GM19467 (cell line): ENCODE measurements at regions not wholly inside any gene's neighbourhood (a gene's known extent, or its start where the extent isn't known, plus 50 kb on each side); places are given as distances from the start of the nearest gene placed in this dataset.
"Not testable (repeated sequence)": the region's sequence is repeated elsewhere in the genome, so short reads cannot be mapped to it uniquely, and the experiment has no call there.

ENCODE experiments used
- ATAC-seq: cut with Tn5 transposase; IDR thresholded peaks from one replicate; pipeline ENCODE4 v1.9.1; 2021; ENCODE audit warnings: mild to moderate bottlenecking, moderate library complexity; ENCODE audit not compliant: unreplicated experiment

DNA sequence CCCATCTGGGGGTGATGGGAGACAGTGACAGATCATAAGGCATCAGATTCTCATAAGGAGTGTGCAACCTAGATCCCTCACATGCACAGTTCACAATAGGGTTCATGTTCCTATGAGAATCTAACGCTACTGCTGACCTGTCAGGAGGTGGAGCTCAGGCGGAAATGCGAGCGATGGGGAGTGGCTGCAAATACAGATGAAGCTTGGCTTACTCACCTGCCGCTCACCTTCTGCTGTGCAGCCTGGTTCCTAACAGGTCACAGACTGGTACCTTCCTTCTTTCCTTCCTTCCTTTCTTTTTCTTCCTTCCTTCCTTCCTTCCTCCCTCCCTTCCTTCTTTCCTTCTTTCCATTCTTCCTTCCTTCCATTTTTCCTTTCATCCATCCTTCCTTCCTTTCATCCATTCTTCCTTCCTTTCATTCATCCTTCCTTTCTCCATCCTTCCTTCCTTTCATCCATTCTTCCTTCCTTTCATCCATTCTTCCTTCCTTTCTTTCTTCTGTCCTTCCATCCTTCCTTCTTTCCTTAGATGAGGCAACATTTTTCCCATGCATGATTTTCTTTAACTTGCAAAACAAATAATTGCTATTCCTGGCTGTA, 370.0 kb upstream of the AUTS2 start:
- ATAC-seq = no peak

DNA sequence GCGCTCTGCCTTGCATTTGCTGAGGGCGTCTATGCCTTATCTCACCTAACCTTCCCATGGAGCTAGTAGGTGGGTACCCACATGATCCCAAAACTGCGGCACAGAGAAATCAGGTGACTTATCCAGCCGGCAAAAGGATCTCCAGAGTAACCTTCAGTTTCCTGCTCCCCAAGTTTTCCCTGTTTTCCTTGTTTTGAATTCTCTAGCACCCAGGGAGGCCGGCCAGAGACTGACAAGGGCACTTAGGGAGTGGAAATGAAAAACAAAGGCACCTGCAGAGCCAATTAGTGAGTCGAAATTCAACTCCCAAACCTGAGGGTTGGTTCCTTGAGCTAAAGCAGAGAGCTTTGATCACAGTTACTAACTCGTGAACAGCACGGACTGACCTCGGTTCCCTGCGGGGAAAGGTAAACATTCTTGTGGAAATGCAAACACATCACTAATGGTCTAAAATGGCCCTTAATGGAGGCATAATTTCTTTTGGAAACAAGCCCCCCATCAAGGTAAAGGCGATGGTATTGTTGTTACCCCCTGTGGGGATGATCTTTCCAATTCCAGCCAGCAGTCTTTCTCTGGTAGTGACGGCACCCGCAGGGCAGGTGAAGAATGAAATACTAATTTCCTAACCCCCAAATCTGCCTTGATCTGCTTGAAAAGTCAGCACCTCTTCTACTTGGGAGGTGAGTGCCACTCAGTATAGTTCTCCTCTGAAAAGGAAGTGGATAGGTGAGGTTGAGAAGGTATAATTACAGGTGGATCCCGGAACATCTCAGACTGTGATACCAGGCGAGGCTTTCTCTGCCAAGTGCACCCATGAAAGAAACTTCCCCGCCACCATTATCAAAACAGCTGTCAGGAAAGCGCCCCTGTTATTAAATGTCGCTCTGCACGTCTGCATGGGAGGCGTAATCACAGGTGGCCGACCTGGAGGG, 365.6 kb upstream of the AUTS2 start:
- ATAC-seq = no peak

DNA sequence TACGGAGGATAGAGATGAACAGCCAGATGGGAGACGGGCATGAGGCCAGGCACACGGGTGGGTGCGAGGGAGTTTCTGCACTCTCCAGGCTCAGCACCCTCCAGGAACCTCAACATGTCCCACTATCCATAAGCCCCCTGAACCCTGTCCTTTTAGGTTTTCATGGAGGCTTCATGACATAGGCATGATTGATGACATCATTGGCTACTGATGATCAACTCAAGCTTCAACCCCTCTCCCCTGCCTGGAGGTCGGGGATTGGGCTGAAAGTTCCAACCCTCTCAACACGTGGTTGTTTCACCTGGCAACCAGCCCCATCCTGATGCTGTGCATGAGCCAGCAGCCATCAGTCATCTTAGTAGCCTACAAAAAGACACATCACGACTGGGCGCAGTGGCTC, 360.7 kb upstream of the AUTS2 start:
- no peak for ATAC-seq

DNA sequence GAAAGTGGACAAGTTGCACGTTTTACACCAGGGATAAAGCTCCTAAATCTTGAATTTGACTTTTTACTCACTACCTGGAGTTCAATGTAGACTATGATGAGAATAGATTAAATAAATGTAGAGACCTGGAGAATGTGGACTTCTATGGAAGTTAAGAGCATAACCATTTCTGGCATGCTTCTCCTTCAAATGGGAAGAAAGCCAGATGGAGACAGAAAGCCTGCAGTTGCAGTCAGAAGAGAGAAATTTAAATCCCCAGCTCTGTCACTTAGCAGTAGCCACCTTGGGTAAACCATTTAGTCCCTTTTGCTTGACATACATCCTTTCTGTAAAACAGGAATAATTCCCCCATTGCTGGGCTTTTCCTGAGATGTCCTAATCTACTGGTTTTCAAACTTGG, 355.3 kb upstream of the AUTS2 start:
- no peak for ATAC-seq

DNA sequence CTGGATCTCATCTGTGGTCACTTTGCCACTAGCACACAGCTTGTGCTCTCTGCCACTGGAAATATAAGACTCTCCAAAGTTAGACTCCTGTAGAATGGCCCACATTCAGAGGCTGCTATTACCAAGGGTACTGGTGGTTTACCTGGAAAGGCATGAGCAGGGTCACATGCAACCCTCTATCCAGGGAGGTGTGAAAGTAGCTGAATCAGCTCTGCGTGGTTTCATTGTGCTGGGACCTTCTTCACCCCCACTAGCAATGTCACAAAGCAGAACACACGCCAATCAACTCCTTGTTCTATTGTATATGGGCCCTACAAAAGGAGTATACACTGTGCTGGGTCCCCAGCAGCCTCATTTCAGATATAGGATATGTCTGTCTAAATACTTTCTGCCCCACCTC, 353.6 kb upstream of the AUTS2 start:
- no peak for ATAC-seq

DNA sequence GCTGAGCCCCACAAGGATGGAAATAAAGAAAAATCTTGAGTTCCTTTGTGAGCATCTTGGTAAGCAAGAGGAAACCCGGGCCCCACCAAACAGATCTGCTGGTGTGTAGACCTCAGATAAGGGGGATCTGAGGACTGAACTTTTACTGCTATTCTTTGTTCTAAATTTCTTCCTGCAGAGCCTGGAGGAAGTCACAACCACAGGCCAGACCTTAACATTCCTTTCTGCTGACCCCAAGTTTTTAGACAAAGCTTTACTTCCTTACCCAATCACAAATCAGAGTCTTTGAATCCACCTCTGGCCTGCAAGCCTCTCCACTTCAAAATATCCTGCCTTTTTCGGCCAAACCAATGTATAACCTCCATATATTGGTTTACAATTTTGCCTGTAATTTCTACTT, 352.6 kb upstream of the AUTS2 start:
- ATAC-seq = no peak

DNA sequence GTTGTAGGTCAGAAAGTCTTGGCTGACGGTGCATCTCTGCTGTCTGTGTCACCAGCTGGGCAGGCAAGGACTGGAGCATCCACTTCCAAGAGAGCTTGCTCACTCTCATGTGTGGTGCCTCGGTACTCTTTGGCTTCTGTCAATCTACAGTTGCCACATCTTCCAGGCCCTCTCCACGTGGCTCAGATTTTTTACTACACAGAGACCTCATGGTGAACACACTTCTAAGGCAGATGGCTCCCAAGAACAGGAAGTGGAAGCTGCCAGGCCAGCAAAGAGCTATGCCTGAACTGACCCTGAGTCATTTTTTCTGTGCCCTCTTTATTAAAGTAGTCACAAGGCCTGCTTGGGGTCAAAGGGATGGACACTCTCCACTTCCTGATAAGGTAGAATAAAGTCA, 351.5 kb upstream of the AUTS2 start:
- no peak for ATAC-seq

DNA sequence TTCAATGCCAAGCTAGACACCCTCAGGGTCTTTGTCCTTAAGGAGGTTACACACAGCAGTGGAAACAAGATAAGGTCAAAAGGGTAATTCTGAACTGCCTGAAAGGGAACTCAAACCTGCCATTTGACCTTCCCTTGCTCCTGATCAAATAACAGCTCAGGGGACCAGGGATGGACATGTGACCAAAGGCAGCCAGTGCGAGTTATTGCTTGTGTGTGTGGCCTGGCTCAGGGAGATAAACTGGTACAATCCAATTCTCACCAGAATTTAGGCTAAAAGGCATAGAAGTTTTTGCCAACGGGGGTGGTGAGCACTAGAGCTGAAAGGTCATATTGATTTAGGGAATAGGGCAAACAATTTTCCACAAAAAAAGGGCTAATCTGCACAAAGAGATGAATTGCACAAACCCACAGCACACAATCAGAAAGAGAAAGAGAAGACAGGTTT, 349.9 kb upstream of the AUTS2 start:
- ATAC-seq = not testable (repeated sequence)

DNA sequence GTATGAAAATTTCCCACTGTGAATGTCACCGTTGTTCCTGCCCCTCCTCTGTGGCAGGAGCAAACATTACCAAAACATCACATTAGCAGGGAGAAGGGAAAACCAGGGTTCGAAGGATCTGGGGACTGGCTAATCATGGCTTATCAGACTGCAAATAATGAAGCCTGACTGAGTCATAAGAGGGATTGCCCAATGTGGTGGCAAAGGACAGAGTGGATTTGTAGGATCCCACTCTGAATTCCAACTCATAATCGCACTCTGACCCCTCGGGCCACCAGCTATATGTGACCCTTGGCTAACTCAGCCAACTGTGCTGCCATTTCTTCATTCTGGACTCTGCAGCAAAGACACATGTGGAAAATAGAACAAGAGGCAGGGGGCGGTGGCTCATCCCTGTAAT, 347.3 kb upstream of the AUTS2 start:
- no peak for ATAC-seq

DNA sequence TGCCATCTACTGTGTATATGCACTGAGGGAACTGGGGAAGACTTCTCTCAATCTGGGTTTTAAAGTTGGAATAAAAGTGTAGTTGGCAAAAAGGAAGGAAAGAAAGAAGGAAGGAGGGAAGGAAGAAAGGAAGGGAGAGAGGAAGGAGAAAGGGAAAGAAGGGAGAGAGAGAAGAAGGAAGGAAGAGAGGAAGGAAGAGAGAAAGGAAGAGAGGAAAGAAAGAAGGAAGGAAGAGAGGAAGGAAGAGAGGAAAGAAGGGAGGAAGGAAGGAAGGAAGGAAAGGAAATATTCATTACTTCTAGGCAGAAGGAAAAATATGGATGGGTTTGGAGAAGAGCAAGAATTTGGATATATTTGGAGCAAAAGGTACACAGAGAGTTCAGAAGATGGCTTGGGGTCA, 343.6 kb upstream of the AUTS2 start:
- no peak for ATAC-seq

DNA sequence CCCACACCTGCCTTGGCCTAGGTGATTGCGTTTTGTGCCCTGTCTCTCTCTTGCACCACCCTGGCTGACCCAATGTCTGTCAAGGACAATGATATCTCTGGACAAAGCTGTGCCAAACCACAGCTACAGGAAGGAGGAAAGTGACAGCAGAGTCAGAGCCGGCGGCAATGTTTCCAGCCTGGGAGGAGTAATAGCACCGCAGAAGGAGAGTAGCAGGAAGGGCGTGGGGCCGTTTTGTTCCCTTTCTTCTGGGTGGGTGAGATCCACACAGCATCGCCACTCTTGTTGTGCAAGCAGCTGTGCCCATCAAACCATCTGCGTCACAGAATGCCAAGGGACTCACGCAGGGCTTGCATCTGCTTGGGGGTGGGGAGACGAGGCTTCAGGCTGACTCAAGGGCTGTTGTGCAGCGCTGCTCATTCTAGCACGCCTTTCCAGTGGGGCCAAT, 341.6 kb upstream of the AUTS2 start:
- ATAC-seq = no peak

DNA sequence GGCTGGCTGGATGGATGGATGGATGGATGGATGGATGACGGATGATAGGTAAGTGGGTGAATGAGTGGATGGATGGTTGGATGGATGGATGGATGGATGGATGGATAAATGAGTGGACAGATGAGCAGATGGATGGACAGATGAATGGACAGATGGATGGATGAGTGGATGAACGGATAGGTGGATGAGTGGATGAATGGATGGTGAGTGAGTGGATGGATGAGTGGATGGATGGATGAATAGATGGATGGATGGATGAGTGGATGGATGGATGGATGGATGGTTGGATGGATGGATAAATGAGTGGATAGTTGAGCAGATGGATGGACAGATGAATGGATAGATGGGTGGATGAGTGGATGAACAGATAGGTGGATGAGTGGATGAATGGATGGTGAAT, 340.7 kb upstream of the AUTS2 start:
- no peak for ATAC-seq

DNA sequence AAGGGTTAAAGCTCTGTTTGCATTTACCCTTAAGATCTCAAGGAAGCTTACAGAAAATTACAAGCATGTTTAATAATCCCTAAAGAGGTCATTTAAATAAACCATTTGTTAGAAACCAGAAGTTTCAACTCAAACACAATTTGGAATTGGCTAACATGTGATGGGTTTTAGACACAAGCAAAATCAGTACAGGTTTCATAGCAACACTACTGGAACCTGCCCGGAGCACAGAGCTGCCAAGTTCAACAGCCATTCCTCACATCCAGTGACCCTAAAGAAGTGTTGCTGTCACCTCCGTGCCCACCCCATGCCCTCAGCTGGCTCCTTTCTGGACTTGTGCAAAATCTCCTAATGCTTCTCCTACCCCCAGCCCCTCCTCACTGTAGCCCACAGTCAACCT, 338.8 kb upstream of the AUTS2 start:
- ATAC-seq = no peak

DNA sequence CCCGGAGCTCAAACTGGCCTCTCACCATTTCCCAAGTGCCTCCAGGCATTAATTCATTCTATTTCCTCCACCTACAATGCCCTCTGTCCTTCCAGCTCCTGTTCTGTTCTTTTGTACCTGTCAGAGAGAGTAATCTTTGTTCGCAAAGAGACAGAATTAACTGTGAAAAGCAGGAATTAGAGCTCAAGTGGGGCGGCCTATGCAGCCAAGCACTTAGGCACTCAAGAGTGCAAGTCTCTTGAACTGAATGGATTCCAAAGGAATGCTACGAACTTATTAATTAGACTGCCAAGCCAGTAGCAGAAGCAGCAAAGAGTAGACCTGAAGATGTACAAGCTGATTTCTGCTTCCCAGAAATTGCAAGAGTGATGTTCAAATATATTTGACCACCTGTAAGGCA, 338.3 kb upstream of the AUTS2 start:
- ATAC-seq = no peak

DNA sequence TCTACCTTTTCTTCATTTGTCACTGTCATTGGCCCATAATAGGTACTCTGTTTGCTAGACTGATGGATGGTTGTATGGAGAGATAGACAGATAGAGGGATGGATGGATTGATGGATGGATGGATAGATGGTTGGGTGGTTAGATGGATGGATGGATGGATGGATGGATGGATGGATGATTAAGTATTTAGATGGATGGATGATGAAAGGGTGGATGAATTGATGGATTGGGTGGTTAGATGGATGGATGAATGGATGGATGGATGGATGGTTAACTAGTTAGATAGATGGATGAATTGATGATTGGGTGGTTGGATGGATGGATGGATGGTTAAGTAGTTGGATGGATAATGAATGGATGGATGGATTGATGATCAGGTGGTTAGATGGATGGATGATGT, 334.7 kb upstream of the AUTS2 start:
- ATAC-seq = no peak

DNA sequence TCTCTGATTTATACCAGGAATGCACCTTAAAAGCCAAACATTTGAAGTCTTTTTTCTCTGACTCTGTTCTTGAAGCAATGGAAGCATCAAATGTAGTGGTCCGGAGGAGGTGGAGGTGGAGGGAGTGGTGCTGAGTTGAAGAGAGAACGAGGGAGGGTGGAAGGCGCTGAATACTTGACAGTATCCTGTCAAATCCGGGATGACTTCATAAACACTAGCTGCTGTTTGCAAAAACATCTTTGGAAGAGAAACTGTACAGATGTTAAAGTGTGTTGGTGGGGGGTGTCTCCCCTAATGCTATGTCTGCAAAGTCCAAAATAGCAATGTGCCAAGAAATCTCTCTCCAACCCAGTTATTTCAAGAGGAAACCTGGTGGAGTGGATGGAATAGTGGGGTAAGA, 328.5 kb upstream of the AUTS2 start:
- ATAC-seq = no peak

DNA sequence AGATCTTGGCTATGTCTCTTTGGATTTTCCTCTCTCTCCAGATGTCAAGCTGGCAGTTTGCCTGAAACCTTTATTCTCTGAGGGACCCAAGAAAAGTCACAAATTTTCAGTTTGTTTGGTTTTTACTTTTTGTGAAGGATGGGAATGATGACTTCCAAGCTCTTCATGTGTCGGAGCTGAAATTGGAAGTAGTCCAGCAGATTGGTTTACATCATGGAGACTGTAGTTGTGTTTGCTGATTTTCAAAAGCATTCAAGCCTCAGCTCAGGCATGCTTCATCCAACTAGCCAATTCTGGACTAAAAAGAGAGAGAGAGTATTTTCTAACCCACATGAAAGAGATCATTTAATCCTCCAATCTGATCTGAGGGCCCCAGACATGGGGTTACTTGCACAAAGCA, 326.2 kb upstream of the AUTS2 start:
- no peak for ATAC-seq

DNA sequence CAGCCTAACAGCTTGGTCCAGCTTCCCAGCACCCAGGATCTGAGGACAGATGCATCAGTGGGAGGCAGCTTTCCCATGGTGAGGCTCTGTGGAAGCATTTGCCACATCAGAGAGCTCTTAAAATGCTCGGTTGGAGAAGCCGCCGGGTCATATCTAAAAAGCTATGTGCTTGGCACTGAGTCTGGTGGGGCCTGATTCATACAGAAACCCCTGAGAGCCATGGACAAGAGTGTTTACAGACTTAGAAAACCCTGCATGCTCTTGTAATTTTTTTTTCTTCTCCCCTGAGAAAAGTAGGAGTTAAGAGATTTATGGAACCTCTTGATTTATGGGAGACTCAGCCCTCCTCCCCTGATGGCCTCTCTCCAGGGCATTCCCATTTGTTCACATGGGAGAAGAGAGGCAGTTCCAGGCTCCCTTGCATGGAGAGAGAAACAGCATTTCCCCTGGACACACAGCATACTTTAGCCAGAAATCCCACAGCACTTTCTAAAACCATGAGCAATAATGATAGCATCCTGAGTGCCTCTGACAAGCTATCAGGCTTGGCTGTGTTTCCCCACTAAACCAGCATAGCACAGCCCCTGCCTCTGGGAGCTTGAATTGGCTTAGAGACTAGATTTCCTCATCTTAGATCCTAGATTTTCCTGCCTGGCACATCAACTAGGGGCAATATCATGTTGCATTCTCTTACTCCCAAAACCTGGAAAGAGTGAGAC, 322.1 kb upstream of the AUTS2 start:
- no peak for ATAC-seq

DNA sequence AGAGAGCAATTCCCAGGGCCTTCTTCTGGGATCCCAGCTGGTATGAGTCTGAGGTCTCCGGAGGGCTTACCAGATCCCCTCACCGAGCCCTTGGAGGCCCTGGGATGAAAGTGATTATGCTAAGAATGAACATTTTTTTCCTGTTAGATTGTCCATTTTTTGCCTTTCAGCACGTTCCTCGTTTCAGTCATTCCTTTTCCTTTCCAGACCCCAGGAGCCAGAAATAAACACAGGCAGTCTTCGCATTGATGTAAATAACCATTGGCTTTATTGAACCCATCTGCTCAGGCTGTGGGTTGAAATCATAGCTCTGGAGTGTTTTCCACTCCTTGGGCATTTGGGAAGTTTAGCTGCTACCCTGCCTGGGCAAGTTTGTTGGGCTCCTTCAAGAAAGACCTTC, 320.9 kb upstream of the AUTS2 start:
- no peak for ATAC-seq

DNA sequence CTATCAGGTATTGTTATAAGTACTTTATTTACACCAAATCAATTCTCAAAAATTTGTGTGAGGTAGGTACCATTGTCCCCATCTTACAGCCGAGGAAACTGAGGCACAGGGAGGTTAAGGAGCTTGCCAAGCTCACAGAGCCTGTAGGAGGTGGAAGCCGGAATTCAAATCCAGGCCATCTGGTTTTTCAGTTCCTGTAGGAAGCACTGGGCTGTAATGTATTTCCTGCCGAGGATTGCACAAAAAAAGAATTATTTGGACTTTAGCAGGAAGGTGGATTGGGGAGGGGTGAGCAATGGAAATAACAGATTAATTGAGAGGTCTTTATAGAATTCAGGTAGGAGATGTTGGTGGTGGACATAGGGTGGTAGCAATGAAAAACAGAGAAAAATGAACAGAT, 315.3 kb upstream of the AUTS2 start:
- no peak for ATAC-seq

DNA sequence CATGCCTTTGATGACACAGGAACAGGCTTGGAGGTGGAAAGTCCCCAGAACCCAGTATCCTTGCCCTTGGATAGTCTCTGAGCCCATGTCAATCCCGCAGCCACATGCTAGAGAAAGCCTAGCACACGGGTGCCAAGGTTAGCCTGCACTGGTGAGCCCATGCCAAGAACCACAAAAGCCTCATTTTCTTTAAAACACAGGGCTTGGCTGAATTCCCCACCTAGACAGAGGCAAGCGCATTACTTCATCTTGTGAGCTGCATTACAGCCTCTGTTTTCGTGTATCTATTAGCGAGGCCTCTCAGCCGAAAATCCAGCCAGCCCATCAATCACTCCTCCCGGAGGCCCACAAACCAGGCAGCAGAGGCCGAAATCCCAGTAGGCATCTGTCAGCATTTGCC, 314.9 kb upstream of the AUTS2 start:
- ATAC-seq = no peak

DNA sequence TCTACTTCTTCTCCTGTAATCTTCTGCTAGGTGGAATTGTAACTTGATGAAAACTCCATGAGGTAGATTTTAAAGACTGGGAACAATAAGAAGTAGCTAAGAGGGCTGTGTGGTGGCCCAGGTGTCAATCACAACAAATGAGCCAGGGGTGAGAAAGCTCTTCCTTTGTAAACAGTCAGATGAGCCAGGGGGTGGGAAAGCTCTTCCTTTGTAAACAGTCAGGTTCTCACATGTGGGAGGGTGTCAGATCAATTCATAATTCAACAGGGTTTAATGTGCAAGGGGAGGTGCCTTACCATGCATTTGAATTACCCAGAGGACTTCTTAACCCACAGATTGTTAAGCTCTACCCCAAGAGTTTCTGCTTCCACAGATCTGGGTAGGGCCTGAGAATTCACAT, 312.4 kb upstream of the AUTS2 start:
- no peak for ATAC-seq
